ENCODE measurements at regions not wholly inside any gene's neighbourhood (a gene's known extent, or its start where the extent isn't known, plus 50 kb on each side); places are given as distances from the start of the nearest gene placed in this dataset.
"Not testable (repeated sequence)": the region's sequence is repeated elsewhere in the genome, so short reads cannot be mapped to it uniquely, and the experiment has no call there.

DNA sequence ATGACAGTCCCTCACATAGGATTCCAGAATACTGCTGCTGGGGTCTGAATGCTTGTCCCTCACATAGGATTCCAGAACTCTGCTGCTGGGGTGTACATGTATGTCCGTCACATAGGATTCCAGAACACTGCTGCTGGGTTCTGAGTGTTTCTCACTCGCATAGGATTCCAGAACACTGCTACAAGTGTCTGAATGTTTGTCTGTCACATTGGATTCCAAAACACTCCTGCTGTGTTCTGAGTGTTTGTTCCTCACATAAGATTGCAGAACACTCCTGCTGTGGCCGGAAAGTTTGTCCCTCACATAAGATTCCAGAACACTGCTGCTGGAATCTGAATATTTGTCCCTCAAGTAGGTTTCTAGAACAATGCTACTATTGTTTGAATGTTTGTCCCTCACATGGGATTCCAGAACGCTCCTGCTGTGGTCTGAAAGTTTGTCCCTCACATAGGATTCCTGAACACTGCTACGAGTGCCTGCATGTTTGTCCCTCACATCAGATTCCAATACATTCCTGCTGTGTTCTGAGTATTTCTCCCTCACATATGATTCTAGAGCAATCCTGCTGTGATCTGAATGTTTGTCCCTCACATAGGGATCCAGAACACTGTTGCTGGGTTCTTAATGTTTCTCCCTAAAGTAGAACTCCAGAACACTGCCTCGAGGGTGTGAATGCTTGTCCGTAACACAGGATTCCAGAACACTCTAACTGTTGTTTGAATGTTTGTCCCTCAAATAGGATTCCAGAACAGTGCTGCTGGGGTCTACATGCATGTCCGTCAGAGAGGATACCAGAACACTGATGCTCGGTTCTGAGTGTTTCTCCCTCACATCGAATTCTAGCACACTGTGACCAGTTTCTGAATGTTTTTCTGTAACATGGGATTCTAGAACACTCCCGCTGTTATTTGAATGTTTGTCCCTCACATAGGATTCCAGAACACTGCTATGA, 200.4 kb downstream of the FOXD4L6 start:
- TF ChIP-seq POLR2AphosphoS5 (IDR thresholded peaks at IDR 0.05), result no peak
- TF ChIP-seq, protein P1, sequence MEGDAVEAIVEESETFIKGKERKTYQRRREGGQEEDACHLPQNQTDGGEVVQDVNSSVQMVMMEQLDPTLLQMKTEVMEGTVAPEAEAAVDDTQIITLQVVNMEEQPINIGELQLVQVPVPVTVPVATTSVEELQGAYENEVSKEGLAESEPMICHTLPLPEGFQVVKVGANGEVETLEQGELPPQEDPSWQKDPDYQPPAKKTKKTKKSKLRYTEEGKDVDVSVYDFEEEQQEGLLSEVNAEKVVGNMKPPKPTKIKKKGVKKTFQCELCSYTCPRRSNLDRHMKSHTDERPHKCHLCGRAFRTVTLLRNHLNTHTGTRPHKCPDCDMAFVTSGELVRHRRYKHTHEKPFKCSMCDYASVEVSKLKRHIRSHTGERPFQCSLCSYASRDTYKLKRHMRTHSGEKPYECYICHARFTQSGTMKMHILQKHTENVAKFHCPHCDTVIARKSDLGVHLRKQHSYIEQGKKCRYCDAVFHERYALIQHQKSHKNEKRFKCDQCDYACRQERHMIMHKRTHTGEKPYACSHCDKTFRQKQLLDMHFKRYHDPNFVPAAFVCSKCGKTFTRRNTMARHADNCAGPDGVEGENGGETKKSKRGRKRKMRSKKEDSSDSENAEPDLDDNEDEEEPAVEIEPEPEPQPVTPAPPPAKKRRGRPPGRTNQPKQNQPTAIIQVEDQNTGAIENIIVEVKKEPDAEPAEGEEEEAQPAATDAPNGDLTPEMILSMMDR (IDR thresholded peaks at IDR 0.05 in 8 of 11, conservative IDR thresholded peaks at IDR 0.05 in 3 of 11), result no peak
- TF ChIP-seq POLR2A (IDR thresholded peaks at IDR 0.05), result no peak
- intact Hi-C loops (cut with DNase I; ENCODE audit: low total_unique reads), result no loop called here
- 65 to 76% (median 75%) methylated on average over 11 of the region's 11 CpGs for WGBS, 5 donors

DNA sequence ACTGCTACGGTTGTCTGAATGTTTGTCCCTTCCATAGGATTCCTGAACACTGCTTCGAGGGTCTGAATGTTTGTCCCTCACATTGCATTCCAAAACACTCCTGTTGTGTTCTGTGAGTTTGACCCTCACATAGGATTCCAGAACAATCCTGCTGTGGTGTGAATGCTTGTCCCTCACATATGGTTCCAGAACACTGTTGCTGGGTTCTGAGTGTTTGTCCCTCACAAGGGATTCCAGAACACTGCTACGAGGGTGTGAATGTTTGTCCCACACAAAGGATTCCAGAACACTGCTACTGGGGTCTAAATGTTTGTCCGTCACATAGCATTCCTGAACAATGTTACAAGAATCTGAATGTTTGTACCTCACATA, 201.2 kb downstream of the FOXD4L6 start:
- no peak overlapping the region for H3K4me3 ChIP-seq
- no peaks in the 10 kb centered on the region for H3K27me3 ChIP-seq (replicated peaks in 1 of 7)
- peaks cover 27 to 99% (median 97%) of the 10 kb centered on the region in 8 donors for H3K9me3 ChIP-seq
- H3K27ac ChIP-seq, result no peak overlapping the region
- H3K36me3 ChIP-seq, result no peaks in the 10 kb centered on the region
- 60 to 78% (median 75%) methylated on average over 4 of the region's 4 CpGs for WGBS, 5 donors
- intact Hi-C loops (cut with DNase I; ENCODE audit: low total_unique reads), result no loop called here
- TF ChIP-seq POLR2AphosphoS5 (IDR thresholded peaks at IDR 0.05) (no peak), POLR2A (IDR thresholded peaks at IDR 0.05) (no peak)
- TF ChIP-seq, protein P1 (IDR thresholded peaks at IDR 0.05 in 8 of 11, conservative IDR thresholded peaks at IDR 0.05 in 3 of 11), result no peak
- no peak for DNase-seq
- no peaks in the 10 kb centered on the region for H3K4me1 ChIP-seq

More for the DNA sequence above, 200.4 kb downstream of the FOXD4L6 start:
- Histone ChIP-seq H3K4me1 (no peaks in the 10 kb centered on the region), H3K36me3 (no peaks in the 10 kb centered on the region), H3K27me3 (replicated peaks in 1 of 7) (no peaks in the 10 kb centered on the region), H3K9me3 (peaks cover 24 to 95% (median 94%) of the 10 kb centered on the region in 8 donors), H3K27ac (no peak overlapping the region), H3K4me3 (no peak overlapping the region)
- no peak for DNase-seq

DNA sequence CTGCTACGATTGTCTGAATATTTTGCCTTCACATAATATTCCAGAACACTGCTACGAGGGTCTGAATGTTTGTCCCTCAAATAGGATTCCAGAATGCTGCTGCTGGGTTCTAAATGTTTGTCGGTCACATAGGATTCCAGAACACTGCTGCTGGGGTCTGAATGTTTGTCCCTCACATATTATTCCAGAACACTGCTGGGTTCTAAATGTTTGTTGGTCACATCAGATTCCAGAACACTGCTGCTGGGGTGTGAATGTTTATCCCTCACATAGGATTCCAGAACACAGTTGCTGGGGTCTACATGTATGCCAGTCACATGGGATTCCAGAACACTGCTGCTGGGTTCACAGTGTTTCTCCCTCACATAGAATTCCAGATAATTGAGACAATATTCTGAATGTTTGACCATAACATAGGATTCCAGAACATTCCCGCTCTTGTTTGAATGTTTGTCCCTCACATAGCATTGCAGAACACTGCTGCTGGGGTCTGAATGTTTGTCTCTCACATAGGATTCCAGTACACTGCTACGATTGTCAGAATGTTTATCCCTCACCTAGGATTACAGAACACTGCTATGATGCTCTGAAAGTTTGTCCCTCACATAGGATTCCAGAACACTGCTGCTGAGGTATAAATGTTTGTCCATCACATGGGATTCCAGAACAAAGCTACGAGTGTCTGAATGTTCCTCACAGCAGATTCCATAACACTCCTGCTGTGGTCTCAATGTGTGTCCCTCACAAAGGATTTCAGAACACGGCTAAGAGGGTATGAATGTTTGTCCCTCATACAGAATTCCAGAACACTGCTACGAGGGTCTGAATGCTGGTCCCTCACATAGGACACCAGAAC, 201.8 kb downstream of the FOXD4L6 start:
- H3K27ac ChIP-seq, result no peak overlapping the region
- H3K27me3 ChIP-seq (replicated peaks in 1 of 7), result no peaks in the 10 kb centered on the region
- no peak for TF ChIP-seq POLR2AphosphoS5 (IDR thresholded peaks at IDR 0.05)
- TF ChIP-seq, protein P1 (IDR thresholded peaks at IDR 0.05 in 8 of 11, conservative IDR thresholded peaks at IDR 0.05 in 3 of 11), result no peak
- H3K4me3 ChIP-seq, result no peak overlapping the region
- WGBS, 5 donors, result 59 to 70% (median 68%) methylated on average over 8 of the region's 8 CpGs
- no peaks in the 10 kb centered on the region for H3K4me1 ChIP-seq
- intact Hi-C loops (cut with DNase I; ENCODE audit: low total_unique reads), result no loop called here
- H3K9me3 ChIP-seq, result peaks cover 27 to 99% (median 98%) of the 10 kb centered on the region in 8 donors
- H3K36me3 ChIP-seq, result no peaks in the 10 kb centered on the region
- no peak for DNase-seq

DNA sequence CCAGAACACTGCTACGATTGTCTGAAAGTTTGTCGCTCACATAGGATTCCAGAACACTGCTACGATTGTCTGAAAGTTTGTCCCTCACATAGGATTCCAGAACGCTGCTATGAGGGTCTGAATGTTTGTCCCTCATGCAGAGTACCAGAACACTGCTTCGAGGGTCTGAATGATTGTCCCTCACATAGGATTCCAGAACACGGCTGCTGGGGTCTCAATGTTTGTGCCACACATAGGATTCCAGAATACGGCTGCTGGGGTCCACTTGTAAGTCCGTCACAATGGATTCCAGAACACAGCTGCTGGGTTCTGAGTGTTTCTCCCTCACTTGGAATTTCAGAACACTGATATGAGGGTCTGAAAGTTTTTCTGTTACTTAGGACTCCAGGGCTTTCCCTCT, 203.3 kb downstream of the FOXD4L6 start:
- Histone ChIP-seq H3K36me3 (no peaks in the 10 kb centered on the region), H3K4me1 (no peaks in the 10 kb centered on the region), H3K27me3 (replicated peaks in 1 of 7) (no peaks in the 10 kb centered on the region), H3K27ac (no peak overlapping the region), H3K9me3 (peaks cover 27 to 99% (median 99%) of the 10 kb centered on the region in 8 donors), H3K4me3 (no peak overlapping the region)
- TF ChIP-seq, protein P1 (IDR thresholded peaks at IDR 0.05 in 8 of 11, conservative IDR thresholded peaks at IDR 0.05 in 3 of 11), result no peak
- TF ChIP-seq POLR2A (IDR thresholded peaks at IDR 0.05) (no peak), POLR2AphosphoS5 (IDR thresholded peaks at IDR 0.05) (no peak)
- peak; percentile 71 for DNase-seq
- intact Hi-C loops (cut with DNase I; ENCODE audit: low total_unique reads), result no loop called here
- WGBS, 5 donors, result 77 to 84% (median 82%) methylated on average over 8 of the region's 8 CpGs

DNA sequence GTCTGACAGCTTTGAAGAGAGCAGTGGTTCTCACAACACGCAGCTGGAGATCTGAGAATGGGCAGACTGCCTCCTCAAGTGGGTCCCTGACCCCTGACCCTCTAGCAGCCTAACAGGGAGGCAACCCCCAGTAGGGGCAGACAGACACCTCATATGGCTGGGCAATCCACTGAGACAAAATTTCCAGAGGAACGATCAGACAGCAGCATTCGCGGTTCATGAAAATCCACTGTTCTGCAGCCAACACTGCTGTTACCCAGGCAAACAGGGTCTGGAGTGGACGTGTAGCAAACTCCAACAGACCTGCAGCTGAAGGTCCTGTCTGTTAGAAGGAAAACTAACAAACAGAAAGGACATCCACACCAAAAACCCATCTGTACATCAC, 212.1 kb downstream of the FOXD4L6 start:
- H3K36me3 ChIP-seq, result peaks cover 0 to 22% (median 0%) of the 10 kb centered on the region in 6 donors
- peak overlapping the region in 1 of 8 donors; percentile 10 for H3K4me3 ChIP-seq
- H3K4me1 ChIP-seq; intact Hi-C loops (cut with DNase I; ENCODE audit: low total_unique reads); H3K27me3 ChIP-seq (replicated peaks in 1 of 7); H3K27ac ChIP-seq; DNase-seq: not testable (repeated sequence)
- 72 to 81% (median 75%) methylated on average over 5 of the region's 5 CpGs for WGBS, 5 donors
- H3K9me3 ChIP-seq, result peaks cover 28 to 96% (median 93%) of the 10 kb centered on the region in 8 donors

Data from spleen (tissue), 11 donors.